ENCODE measurements at regions not wholly inside any gene's neighbourhood (a gene's known extent, or its start where the extent isn't known, plus 50 kb on each side); places are given as distances from the start of the nearest gene placed in this dataset.

GRCh38 chr4:162640152-162640551, 476.4 kb upstream of the FSTL5 start:
- no peak for DNase-seq (ENCODE audit: low spot score)

GRCh38 chr4:162634390-162634789, 470.6 kb upstream of the FSTL5 start:
- DNase-seq (ENCODE audit: low spot score): no peak

GRCh38 chr4:162622664-162623063, 458.9 kb upstream of the FSTL5 start:
- DNase-seq (ENCODE audit: low spot score): no peak

GRCh38 chr4:162610116-162610515, 446.3 kb upstream of the FSTL5 start:
- no peak for DNase-seq (ENCODE audit: low spot score)

GRCh38 chr4:162586266-162586665, 422.5 kb upstream of the FSTL5 start:
- no peak for DNase-seq (ENCODE audit: low spot score)

GRCh38 chr4:162582180-162582579, 418.4 kb upstream of the FSTL5 start:
- no peak for DNase-seq (ENCODE audit: low spot score)

GRCh38 chr4:162565730-162566129, 401.9 kb upstream of the FSTL5 start:
- no peak for DNase-seq (ENCODE audit: low spot score)

- DNase-seq (ENCODE audit: low spot score): no peak
Measured at GRCh38 chr4:162560073-162560472, 396.3 kb upstream of the FSTL5 start.

GRCh38 chr4:162557516-162558106, 393.8 kb upstream of the FSTL5 start:
- no peak for DNase-seq (ENCODE audit: low spot score)

GRCh38 chr4:162535121-162535520, 371.3 kb upstream of the FSTL5 start:
- DNase-seq (ENCODE audit: low spot score): no peak

- no peak for DNase-seq (ENCODE audit: low spot score)
Measured at GRCh38 chr4:162523171-162523570, 359.4 kb upstream of the FSTL5 start.

- no peak for DNase-seq (ENCODE audit: low spot score)
Measured at GRCh38 chr4:162522724-162523123, 358.9 kb upstream of the FSTL5 start.

- DNase-seq (ENCODE audit: low spot score): no peak
Measured at GRCh38 chr4:162510937-162511336, 347.1 kb upstream of the FSTL5 start.

GRCh38 chr4:162510115-162510514, 346.3 kb upstream of the FSTL5 start:
- DNase-seq (ENCODE audit: low spot score): no peak

GRCh38 chr4:162509333-162509732, 345.5 kb upstream of the FSTL5 start:
- no peak for DNase-seq (ENCODE audit: low spot score)

- DNase-seq (ENCODE audit: low spot score): no peak
Measured at GRCh38 chr4:162506253-162506652, 342.5 kb upstream of the FSTL5 start.

GRCh38 chr4:162503868-162504267, 340.1 kb upstream of the FSTL5 start:
- DNase-seq (ENCODE audit: low spot score): no peak

- DNase-seq (ENCODE audit: low spot score): no peak
Measured at GRCh38 chr4:162502109-162502508, 338.3 kb upstream of the FSTL5 start.

- DNase-seq (ENCODE audit: low spot score): no peak
Measured at GRCh38 chr4:162499478-162499877, 335.7 kb upstream of the FSTL5 start.

GRCh38 chr4:162498168-162498567, 334.4 kb upstream of the FSTL5 start:
- no peak for DNase-seq (ENCODE audit: low spot score)

- peak; percentile 17 for DNase-seq (ENCODE audit: low spot score)
Measured at GRCh38 chr4:162497564-162498167, 333.9 kb upstream of the FSTL5 start.

- no peak for DNase-seq (ENCODE audit: low spot score)
Measured at GRCh38 chr4:162494935-162495334, 331.1 kb upstream of the FSTL5 start.

- no peak for DNase-seq (ENCODE audit: low spot score)
Measured at GRCh38 chr4:162485486-162485885, 321.7 kb upstream of the FSTL5 start.

GRCh38 chr4:162475246-162475645, 311.4 kb upstream of the FSTL5 start:
- no peak for DNase-seq (ENCODE audit: low spot score)
